ENCODE measurements at regions not wholly inside any gene's neighbourhood (a gene's known extent, or its start where the extent isn't known, plus 50 kb on each side); places are given as distances from the start of the nearest gene placed in this dataset.

- no peaks in the 10 kb centered on the region for H3K36me3 Mint-ChIP-seq (ENCODE audit: insufficient read depth in 2 of 2)
- ATAC-seq (replicated peaks in 1 of 2) (no peak), DNase-seq (no peak)
- H3K4me1 Mint-ChIP-seq (ENCODE audit: low read depth) = no peaks in the 10 kb centered on the region
- H3K9me3 Mint-ChIP-seq = no peaks in the 10 kb centered on the region
- H3K27me3 Mint-ChIP-seq (ENCODE audit: low read depth) = no peaks in the 10 kb centered on the region
- no peak overlapping the region for H3K27ac Mint-ChIP-seq
- no peak overlapping the region for H3K4me3 Mint-ChIP-seq
Observed at GRCh38 chr22:48741540-48741939, 1086.1 kb downstream of the BRD1 start.

DNA sequence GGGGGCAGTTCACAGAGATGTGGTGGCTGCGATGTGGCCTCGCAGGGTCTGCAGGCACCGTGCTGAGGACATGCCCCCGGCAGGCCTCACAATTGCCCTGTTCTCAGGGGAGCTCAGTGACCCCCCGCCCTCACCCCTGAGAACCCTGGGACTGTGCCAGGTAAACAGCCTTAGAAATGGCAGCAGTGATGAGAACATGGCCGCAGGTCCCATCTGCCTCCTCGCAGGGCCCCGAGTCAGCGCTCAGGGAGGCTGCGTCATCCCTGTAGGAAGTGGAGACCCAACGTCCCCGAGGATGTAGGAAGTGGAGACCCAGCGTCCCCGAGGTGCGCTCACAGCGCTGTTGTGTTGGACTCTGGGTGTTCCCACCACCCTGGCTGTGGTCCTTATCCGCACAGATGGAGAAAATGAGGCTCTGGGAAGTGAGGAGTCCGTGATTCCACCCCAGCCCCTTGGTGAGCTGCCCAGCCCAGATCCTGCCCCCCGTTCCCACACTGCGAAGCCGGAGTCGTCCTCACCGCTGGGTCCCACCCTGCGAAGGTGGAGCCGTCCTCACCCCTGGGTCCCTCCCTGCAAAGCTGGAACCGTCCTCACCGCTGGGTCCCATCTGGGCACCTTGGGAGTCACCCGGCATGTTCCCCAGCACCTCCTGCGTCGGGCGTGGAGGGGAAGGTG lies 1086.8 kb downstream of the BRD1 start:
- Mint-ChIP-seq H3K27ac (no peak overlapping the region), H3K36me3 (ENCODE audit: insufficient read depth in 2 of 2) (no peaks in the 10 kb centered on the region), H3K4me1 (ENCODE audit: low read depth) (no peaks in the 10 kb centered on the region), H3K9me3 (no peaks in the 10 kb centered on the region), H3K4me3 (no peak overlapping the region), H3K27me3 (ENCODE audit: low read depth) (no peaks in the 10 kb centered on the region)
- ATAC-seq (replicated peaks in 1 of 2) (no peak), DNase-seq (no peak)

- Mint-ChIP-seq H3K4me1 (ENCODE audit: low read depth) (no peaks in the 10 kb centered on the region), H3K36me3 (ENCODE audit: insufficient read depth in 2 of 2) (no peaks in the 10 kb centered on the region), H3K27me3 (ENCODE audit: low read depth) (no peaks in the 10 kb centered on the region), H3K4me3 (no peak overlapping the region), H3K27ac (no peak overlapping the region), H3K9me3 (no peaks in the 10 kb centered on the region)
- ATAC-seq (replicated peaks in 1 of 2) (no peak), DNase-seq (no peak)
Observed at GRCh38 chr22:48740086-48740730, 1087.5 kb downstream of the BRD1 start.

GRCh38 chr22:48739348-48740085 lies 1088.2 kb downstream of the BRD1 start:
- Mint-ChIP-seq H3K27ac (no peak overlapping the region), H3K27me3 (ENCODE audit: low read depth) (no peaks in the 10 kb centered on the region), H3K9me3 (no peaks in the 10 kb centered on the region), H3K4me3 (no peak overlapping the region), H3K36me3 (ENCODE audit: insufficient read depth in 2 of 2) (no peaks in the 10 kb centered on the region), H3K4me1 (ENCODE audit: low read depth) (no peaks in the 10 kb centered on the region)
- DNase-seq (no peak), ATAC-seq (replicated peaks in 1 of 2) (no peak)

DNA sequence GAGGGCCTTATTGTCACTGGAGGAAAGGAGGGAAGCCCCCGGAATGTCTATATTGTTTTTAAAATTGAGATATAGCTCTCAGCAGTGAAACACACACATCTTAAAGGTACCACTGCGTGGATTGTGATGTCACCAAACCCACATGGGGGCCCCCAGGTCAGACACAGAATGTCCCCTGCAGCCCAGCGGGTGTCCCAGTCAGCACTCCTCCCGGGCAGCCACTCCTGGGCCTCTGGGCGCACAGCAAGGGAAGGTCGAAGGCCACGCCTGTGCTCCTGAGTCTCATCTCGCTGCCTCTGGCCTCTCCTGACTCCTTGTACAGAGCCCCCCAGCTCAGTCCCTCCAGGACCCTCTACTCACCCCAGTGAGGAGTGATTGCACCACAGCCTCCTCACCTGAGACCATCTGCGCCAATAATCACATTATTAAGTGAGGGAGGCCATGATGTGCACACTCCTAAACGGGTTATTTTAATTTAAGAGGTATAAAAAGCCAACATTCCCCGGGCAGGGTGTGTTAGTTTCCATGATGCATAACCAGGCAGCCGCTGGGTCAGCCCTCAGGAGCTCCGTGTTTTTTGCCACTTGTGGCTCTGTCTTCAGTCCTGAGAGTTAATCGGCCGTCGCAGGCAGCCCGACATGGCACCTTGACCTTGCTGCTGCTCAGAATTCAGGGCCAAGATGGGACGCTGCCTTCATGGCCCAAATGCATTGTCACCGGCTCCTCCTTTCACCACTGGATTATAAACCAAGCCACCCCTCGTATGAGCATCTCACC lies 1089.3 kb downstream of the BRD1 start:
- Mint-ChIP-seq H3K27ac (no peak overlapping the region), H3K9me3 (no peaks in the 10 kb centered on the region), H3K4me1 (ENCODE audit: low read depth) (no peaks in the 10 kb centered on the region), H3K36me3 (ENCODE audit: insufficient read depth in 2 of 2) (no peaks in the 10 kb centered on the region), H3K4me3 (no peak overlapping the region), H3K27me3 (ENCODE audit: low read depth) (no peaks in the 10 kb centered on the region)
- DNase-seq = no peak
- ATAC-seq (replicated peaks in 1 of 2) = no peak

DNA sequence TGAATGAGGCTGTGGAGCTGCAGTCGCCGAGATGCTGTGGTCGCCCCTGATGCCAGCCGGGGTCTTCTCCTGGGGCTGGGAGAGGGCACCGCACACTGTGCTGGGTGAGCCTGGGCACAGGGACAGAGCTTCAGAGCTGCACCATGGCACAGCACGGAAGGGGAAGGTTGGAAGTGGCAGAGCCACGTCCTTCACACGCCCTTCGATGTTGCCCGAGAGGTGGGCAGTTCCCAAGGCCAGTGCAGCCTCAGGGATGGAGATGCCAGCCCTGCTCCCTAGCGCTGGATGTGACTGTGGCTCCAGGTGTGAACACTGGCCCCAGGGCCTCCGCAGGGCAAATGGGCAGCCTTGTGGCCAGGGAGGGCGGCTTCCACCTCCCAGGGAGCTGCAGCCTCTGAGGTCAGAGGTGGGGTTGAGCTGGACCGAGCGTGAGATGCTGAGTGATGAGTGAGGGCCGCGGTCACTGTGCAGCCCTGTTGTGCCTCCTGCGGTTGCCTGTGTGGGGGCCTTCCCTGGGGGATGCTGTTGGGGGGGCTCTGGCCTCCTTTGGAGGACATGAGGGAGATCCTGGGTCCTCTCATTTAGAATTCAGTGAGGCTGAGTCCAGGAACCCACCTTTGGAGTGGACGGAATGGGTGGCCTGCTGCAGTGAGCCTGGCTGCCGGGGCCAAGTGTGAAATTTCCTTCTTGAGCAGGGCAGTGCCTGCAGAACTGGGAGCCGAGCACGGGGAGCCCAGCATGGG lies 1090.0 kb downstream of the BRD1 start:
- DNase-seq = no peak
- H3K27me3 Mint-ChIP-seq (ENCODE audit: low read depth) = no peaks in the 10 kb centered on the region
- ATAC-seq (replicated peaks in 1 of 2) = no peak
- no peaks in the 10 kb centered on the region for H3K36me3 Mint-ChIP-seq (ENCODE audit: insufficient read depth in 2 of 2)
- H3K4me1 Mint-ChIP-seq (ENCODE audit: low read depth) = no peaks in the 10 kb centered on the region
- no peaks in the 10 kb centered on the region for H3K9me3 Mint-ChIP-seq
- H3K4me3 Mint-ChIP-seq = no peak overlapping the region
- H3K27ac Mint-ChIP-seq = no peak overlapping the region

DNA sequence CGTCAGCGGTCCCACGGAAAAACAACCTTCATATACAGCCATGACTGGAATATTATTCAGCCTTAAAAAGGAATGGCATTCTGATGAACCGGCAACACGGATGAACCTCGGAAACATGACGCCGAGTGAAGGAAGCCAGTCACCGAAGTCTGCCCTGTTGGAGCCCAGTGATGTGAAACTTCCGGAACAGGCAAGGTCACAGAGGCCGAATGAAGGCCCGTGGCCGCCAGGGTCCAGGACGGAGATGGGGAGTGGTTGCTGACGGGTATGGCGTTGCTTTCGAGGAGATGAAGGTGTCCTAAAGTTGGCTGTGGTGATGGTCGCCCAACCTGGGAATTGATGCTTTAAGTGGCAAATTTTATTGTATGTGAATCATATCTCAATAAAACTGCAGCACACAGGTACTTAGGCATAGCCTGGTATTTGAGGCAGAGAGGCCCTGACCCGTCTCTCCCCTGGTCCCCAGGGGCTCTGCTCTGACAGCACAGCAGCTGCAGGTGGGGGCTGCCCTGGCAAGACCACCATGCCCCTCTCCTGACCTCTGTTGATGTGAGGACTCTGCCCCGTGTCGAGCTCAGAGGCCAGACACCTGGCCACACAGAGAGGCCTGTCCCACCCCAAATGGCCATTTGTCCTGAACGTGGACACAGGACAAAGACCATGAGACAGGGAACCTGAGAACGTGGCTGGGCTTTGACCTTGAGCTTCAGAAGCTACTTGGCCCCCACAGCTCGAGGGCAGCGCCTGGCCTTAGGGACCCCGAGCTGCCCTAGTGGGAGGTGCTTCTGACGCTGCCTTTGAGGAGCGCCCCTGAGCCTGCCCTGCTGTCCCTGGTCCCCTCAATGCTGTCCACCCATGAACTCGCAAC lies 1090.8 kb downstream of the BRD1 start:
- Mint-ChIP-seq H3K9me3 (no peaks in the 10 kb centered on the region), H3K36me3 (ENCODE audit: insufficient read depth in 2 of 2) (no peaks in the 10 kb centered on the region), H3K4me1 (ENCODE audit: low read depth) (no peaks in the 10 kb centered on the region), H3K27me3 (ENCODE audit: low read depth) (no peaks in the 10 kb centered on the region), H3K4me3 (no peak overlapping the region), H3K27ac (no peak overlapping the region)
- ATAC-seq (replicated peaks in 1 of 2) (no peak), DNase-seq (no peak)

- Mint-ChIP-seq H3K4me1 (ENCODE audit: low read depth) (no peaks in the 10 kb centered on the region), H3K27ac (no peak overlapping the region), H3K36me3 (ENCODE audit: insufficient read depth in 2 of 2) (no peaks in the 10 kb centered on the region), H3K27me3 (ENCODE audit: low read depth) (no peaks in the 10 kb centered on the region), H3K9me3 (no peaks in the 10 kb centered on the region), H3K4me3 (no peak overlapping the region)
- ATAC-seq (replicated peaks in 1 of 2) (no peak), DNase-seq (no peak)
Observed at GRCh38 chr22:48734961-48735360, 1092.7 kb downstream of the BRD1 start.

DNA sequence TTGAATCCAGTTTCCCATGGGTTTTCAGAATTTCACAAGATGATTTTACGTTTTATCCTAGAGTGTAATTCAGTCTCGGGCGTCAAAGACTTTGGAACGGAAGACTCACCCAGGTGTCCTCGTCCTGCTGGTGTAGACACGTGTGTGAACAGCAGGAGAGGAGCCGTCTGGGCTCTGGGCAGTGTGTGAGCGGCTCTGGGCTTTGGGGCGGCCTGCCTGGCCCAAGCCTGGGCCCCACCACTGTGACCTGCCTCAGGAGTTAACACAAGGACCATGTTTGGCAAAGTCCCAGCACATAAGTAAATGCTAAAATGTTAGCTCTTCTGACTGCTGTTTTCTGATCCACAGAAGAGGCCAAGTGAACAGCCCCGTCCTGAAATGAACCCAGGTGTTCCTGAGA lies 1093.3 kb downstream of the BRD1 start:
- Mint-ChIP-seq H3K36me3 (ENCODE audit: insufficient read depth in 2 of 2) (no peaks in the 10 kb centered on the region), H3K4me1 (ENCODE audit: low read depth) (no peaks in the 10 kb centered on the region), H3K27ac (no peak overlapping the region), H3K4me3 (no peak overlapping the region), H3K9me3 (no peaks in the 10 kb centered on the region), H3K27me3 (ENCODE audit: low read depth) (no peaks in the 10 kb centered on the region)
- DNase-seq = no peak
- no peak for ATAC-seq (replicated peaks in 1 of 2)

GRCh38 chr22:48729499-48730171 lies 1098.0 kb downstream of the BRD1 start:
- Mint-ChIP-seq H3K36me3 (ENCODE audit: insufficient read depth in 2 of 2) (no peaks in the 10 kb centered on the region), H3K4me1 (ENCODE audit: low read depth) (no peaks in the 10 kb centered on the region), H3K27ac (no peak overlapping the region), H3K4me3 (no peak overlapping the region), H3K27me3 (ENCODE audit: low read depth) (no peaks in the 10 kb centered on the region), H3K9me3 (peaks cover 0 to 3% of the 10 kb centered on the region in 2 donors)
- no peak for ATAC-seq (replicated peaks in 1 of 2)
- no peak for DNase-seq

- H3K9me3 Mint-ChIP-seq = peaks cover 0 to 3% of the 10 kb centered on the region in 2 donors
- H3K4me3 Mint-ChIP-seq = no peak overlapping the region
- DNase-seq (no peak), ATAC-seq (replicated peaks in 1 of 2) (no peak)
- H3K27me3 Mint-ChIP-seq (ENCODE audit: low read depth) = no peaks in the 10 kb centered on the region
- H3K27ac Mint-ChIP-seq = no peak overlapping the region
- H3K36me3 Mint-ChIP-seq (ENCODE audit: insufficient read depth in 2 of 2) = no peaks in the 10 kb centered on the region
- no peaks in the 10 kb centered on the region for H3K4me1 Mint-ChIP-seq (ENCODE audit: low read depth)
Observed at GRCh38 chr22:48727454-48728058, 1100.1 kb downstream of the BRD1 start.
